PC-9 (cell line): ENCODE measurements at regions not wholly inside any gene's neighbourhood (a gene's known extent, or its start where the extent isn't known, plus 50 kb on each side); places are given as distances from the start of the nearest gene placed in this dataset.

ENCODE experiments used
- CTCF ChIP-seq: fragments of 200-600 bp; sonication (generic); conservative IDR thresholded peaks from 2 replicates; pipeline ENCODE4 v1.6.1; 2017; ENCODE audit warnings: mixed run types, antibody characterized with exemption, mild to moderate bottlenecking, moderate library complexity
- EZH2 ChIP-seq: fragments of 200-600 bp; sonication (generic); IDR thresholded peaks from 2 replicates; pipeline ENCODE4 v1.8.0; 2017; ENCODE audit warnings: antibody characterized with exemption, low read depth

- TF ChIP-seq CTCF = no peak
- TF ChIP-seq EZH2 = no peak
Observed at GRCh38 chr20:57877131-57877824, 167.5 kb upstream of the PMEPA1 start.
